ENCODE measurements at regions not wholly inside any gene's neighbourhood (a gene's known extent, or its start where the extent isn't known, plus 50 kb on each side); places are given as distances from the start of the nearest gene placed in this dataset.

DNA sequence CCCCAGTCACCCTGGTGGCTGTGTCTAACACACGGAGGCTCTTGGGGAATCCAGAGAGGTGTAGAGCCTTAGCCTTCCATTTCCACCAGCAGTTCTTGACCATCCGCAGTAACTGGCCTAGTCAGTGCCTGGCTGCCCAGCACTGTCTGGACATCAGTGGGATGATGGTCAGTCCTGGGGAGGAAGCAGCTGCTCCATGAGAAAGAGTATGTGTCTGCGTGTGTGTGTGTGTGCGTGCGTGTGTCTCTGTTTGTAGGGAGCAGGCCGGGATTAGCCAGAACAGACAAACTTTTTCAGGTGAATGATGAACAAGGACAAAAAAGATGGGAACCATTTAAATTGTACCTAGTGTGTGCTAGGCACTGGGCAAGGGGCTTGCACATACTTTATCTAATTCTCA lies 109.3 kb upstream of the SYT13 start:
- no peaks in the 10 kb centered on the region for H3K9me3 ChIP-seq (ENCODE audit: low read depth)
- H2AFZ ChIP-seq: no peak overlapping the region
- 87% methylated on average over 6 of the region's 6 CpGs for WGBS, 2 experiments (ENCODE audit: low coverage in 1 of 2, low lambda C conversion rate in 2 of 2, missing lambda C conversion rate in 2 of 2)
- no peaks in the 10 kb centered on the region for H3K9me2 ChIP-seq (ENCODE audit: insufficient read depth)
- TF ChIP-seq EZH2 (IDR thresholded peaks at IDR 0.05; ENCODE audit: insufficient read depth, poor library complexity, severe bottlenecking) (no peak), EZH2phosphoT487 (IDR thresholded peaks at IDR 0.05; ENCODE audit: insufficient read depth, low read depth) (no peak)
- H3K27ac ChIP-seq: no peak overlapping the region
- no peaks in the 10 kb centered on the region for H3K36me3 ChIP-seq (ENCODE audit: low read depth)
- no peaks in the 10 kb centered on the region for H4K20me1 ChIP-seq (ENCODE audit: insufficient read depth)
- H3F3A ChIP-seq (ENCODE audit: insufficient read depth): peaks cover 2% of the 10 kb centered on the region; the same call in 1 of the 2 replicates
- peaks cover 19% of the 10 kb centered on the region; the same call in 1 of the 2 replicates for H3K27me3 ChIP-seq (replicated peaks; ENCODE audit: insufficient read depth)
- DNase-seq: no peak
- no peak overlapping the region for H3K4me3 ChIP-seq
- H3K79me2 ChIP-seq (ENCODE audit: insufficient read depth): no peaks in the 10 kb centered on the region
- H3K4me2 ChIP-seq (ENCODE audit: unreplicated experiment): no peak overlapping the region
- H3K9ac ChIP-seq: no peak overlapping the region
- H3K4me1 ChIP-seq (ENCODE audit: insufficient read depth): peaks cover 4% of the 10 kb centered on the region; the same call in 1 of the 2 replicates
- in situ Hi-C loops (cut with MboI): no loop called here

- H3K4me3 ChIP-seq: no peak overlapping the region
- no peaks in the 10 kb centered on the region for H3K36me3 ChIP-seq (ENCODE audit: low read depth)
- no peaks in the 10 kb centered on the region for H4K20me1 ChIP-seq (ENCODE audit: insufficient read depth)
- H3K79me2 ChIP-seq (ENCODE audit: insufficient read depth): no peaks in the 10 kb centered on the region
- peaks cover 19% of the 10 kb centered on the region; the same call in 1 of the 2 replicates for H3K27me3 ChIP-seq (replicated peaks; ENCODE audit: insufficient read depth)
- H3K4me2 ChIP-seq (ENCODE audit: unreplicated experiment): no peak overlapping the region
- no peak overlapping the region for H3K27ac ChIP-seq
- no peaks in the 10 kb centered on the region for H3K4me1 ChIP-seq (ENCODE audit: insufficient read depth)
- in situ Hi-C loops (cut with MboI): no loop called here
- no peaks in the 10 kb centered on the region for H3K9me3 ChIP-seq (ENCODE audit: low read depth)
- no peak for DNase-seq
- H3K9ac ChIP-seq: no peak overlapping the region
- WGBS, 2 experiments (ENCODE audit: low coverage in 1 of 2, low lambda C conversion rate in 2 of 2, missing lambda C conversion rate in 2 of 2): 66 to 70% methylated on average over 8 of the region's 8 CpGs
- H2AFZ ChIP-seq: no peak overlapping the region
- TF ChIP-seq EZH2phosphoT487 (IDR thresholded peaks at IDR 0.05; ENCODE audit: insufficient read depth, low read depth) (no peak), EZH2 (IDR thresholded peaks at IDR 0.05; ENCODE audit: insufficient read depth, poor library complexity, severe bottlenecking) (no peak)
- H3K9me2 ChIP-seq (ENCODE audit: insufficient read depth): no peaks in the 10 kb centered on the region
- no peaks in the 10 kb centered on the region for H3F3A ChIP-seq (ENCODE audit: insufficient read depth)
Measured at GRCh38 chr11:45394294-45395085, 108.3 kb upstream of the SYT13 start.

DNA sequence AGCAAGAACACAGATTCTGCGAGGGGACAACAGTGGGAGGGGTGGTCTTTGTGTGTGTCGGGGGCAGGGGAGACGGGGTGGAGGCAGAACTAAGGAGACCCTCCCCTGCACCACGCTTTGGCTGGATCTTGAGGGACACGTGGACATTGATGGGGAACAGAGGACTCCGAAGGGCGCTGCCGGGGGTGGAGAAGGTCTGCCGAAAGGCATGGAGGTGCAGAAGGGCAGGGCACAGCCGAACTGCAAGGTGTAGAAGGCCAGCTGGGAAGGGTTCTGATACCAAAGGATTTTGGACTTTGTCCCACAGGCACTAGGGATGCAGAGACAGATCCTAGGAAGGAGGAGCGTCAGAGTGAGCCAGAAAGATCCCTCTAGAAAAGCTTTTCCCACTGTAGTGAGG lies 107.7 kb upstream of the SYT13 start:
- Histone ChIP-seq H3K36me3 (ENCODE audit: low read depth) (no peaks in the 10 kb centered on the region), H2AFZ (no peak overlapping the region), H3K9me2 (ENCODE audit: insufficient read depth) (no peaks in the 10 kb centered on the region), H4K20me1 (ENCODE audit: insufficient read depth) (no peaks in the 10 kb centered on the region), H3K27me3 (replicated peaks; ENCODE audit: insufficient read depth) (peaks cover 20% of the 10 kb centered on the region), H3K9ac (no peak overlapping the region), H3K4me3 (no peak overlapping the region), H3K4me1 (ENCODE audit: insufficient read depth) (no peaks in the 10 kb centered on the region), H3K27ac (no peak overlapping the region), H3K79me2 (ENCODE audit: insufficient read depth) (no peaks in the 10 kb centered on the region), H3F3A (ENCODE audit: insufficient read depth) (no peaks in the 10 kb centered on the region), H3K9me3 (ENCODE audit: low read depth) (no peaks in the 10 kb centered on the region), H3K4me2 (ENCODE audit: unreplicated experiment) (no peak overlapping the region)
- no peak for TF ChIP-seq EZH2phosphoT487 (IDR thresholded peaks at IDR 0.05; ENCODE audit: insufficient read depth, low read depth)
- no peak for TF ChIP-seq EZH2 (IDR thresholded peaks at IDR 0.05; ENCODE audit: insufficient read depth, poor library complexity, severe bottlenecking)
- in situ Hi-C loops (cut with MboI): no loop called here
- no peak for DNase-seq
- WGBS, 2 experiments (ENCODE audit: low coverage in 1 of 2, low lambda C conversion rate in 2 of 2, missing lambda C conversion rate in 2 of 2): 67 to 78% methylated on average over 9 to 11 of the region's 11 CpGs

- 79 to 83% methylated on average over 6 of the region's 6 CpGs for WGBS, 2 experiments (ENCODE audit: low coverage in 1 of 2, low lambda C conversion rate in 2 of 2, missing lambda C conversion rate in 2 of 2)
- no peak overlapping the region for H3K9ac ChIP-seq
- H3K9me2 ChIP-seq (ENCODE audit: insufficient read depth): no peaks in the 10 kb centered on the region
- TF ChIP-seq EZH2 (IDR thresholded peaks at IDR 0.05; ENCODE audit: insufficient read depth, poor library complexity, severe bottlenecking) (no peak), EZH2phosphoT487 (IDR thresholded peaks at IDR 0.05; ENCODE audit: insufficient read depth, low read depth) (no peak)
- no peak overlapping the region for H2AFZ ChIP-seq
- H3K4me1 ChIP-seq (ENCODE audit: insufficient read depth): no peaks in the 10 kb centered on the region
- no peaks in the 10 kb centered on the region for H3F3A ChIP-seq (ENCODE audit: insufficient read depth)
- in situ Hi-C loops (cut with MboI): no loop called here
- no peaks in the 10 kb centered on the region for H3K36me3 ChIP-seq (ENCODE audit: low read depth)
- H3K4me2 ChIP-seq (ENCODE audit: unreplicated experiment): no peak overlapping the region
- no peak overlapping the region for H3K4me3 ChIP-seq
- peaks cover 25% of the 10 kb centered on the region for H3K27me3 ChIP-seq (replicated peaks; ENCODE audit: insufficient read depth)
- no peaks in the 10 kb centered on the region for H3K79me2 ChIP-seq (ENCODE audit: insufficient read depth)
- DNase-seq: no peak
- no peak overlapping the region for H3K27ac ChIP-seq
- H4K20me1 ChIP-seq (ENCODE audit: insufficient read depth): no peaks in the 10 kb centered on the region
- H3K9me3 ChIP-seq (ENCODE audit: low read depth): no peaks in the 10 kb centered on the region
Measured at GRCh38 chr11:45393334-45393733, 107.2 kb upstream of the SYT13 start.

All from GM23248 (cell line).